HEK293 (cell line): ENCODE measurements at regions not wholly inside any gene's neighbourhood (a gene's known extent, or its start where the extent isn't known, plus 50 kb on each side); places are given as distances from the start of the nearest gene placed in this dataset.

ENCODE experiments used
- CTCF ChIA-PET: fragments of 350-600 bp; formaldehyde crosslinking; extraction: SDS; loops from one replicate; lab custom pipeline; 2021; ENCODE audit warnings: antibody characterized with exemption; lab: Yijun Ruan, JAX
- POLR2A ChIA-PET: fragments of 300-600 bp; formaldehyde crosslinking; extraction: SDS; loops from one replicate; lab custom pipeline; 2020; ENCODE audit warnings: antibody characterized with exemption, inconsistent platforms; lab: Yijun Ruan, JAX
- H3K27ac ChIP-seq: fragments of 200-500 bp; sonication (Bioruptor generic); 2 replicates; pipeline ENCODE4 v1.5.1; 2014; ENCODE audit warnings: low read depth, low read length, control low read depth, inconsistent platforms; ENCODE audit errors: extremely low read depth
- H3K36me3 ChIP-seq, 2 experiments: fragments of 200-500 bp in 1 of 2; sonication (Bioruptor generic) in 1 of 2; 1 replicate in 1 of 2; 2 replicates in 1 of 2; pipeline ENCODE4 v1.5.1; 2014 to 2017; ENCODE audit warnings: inconsistent platforms in 2 of 2, low read length in 2 of 2; ENCODE audit not compliant: control insufficient read depth in 2 of 2, insufficient read depth in 1 of 2
- H3K4me1 ChIP-seq: fragments of 200-500 bp; sonication (Bioruptor generic); 2 replicates; pipeline ENCODE4 v1.5.1; 2014; ENCODE audit warnings: mild to moderate bottlenecking, low read length, inconsistent platforms; ENCODE audit not compliant: control insufficient read depth, insufficient read depth
- H3K4me3 ChIP-seq: 2 replicates; pipeline ENCODE4 v1.5.1; 2011; ENCODE audit warnings: low read depth, mild to moderate bottlenecking, control low read depth, low read length, moderate library complexity
- H3K9me3 ChIP-seq: fragments of 200-500 bp; sonication (Bioruptor generic); 2 replicates; pipeline ENCODE4 v1.5.1; 2014; ENCODE audit warnings: low read depth, low read length, inconsistent platforms; ENCODE audit not compliant: control insufficient read depth, insufficient read depth
- BCL11B ChIP-seq: fragments of 450-650 bp; formaldehyde crosslinking; IDR thresholded peaks from 2 replicates; pipeline ENCODE4 v1.5.1; 2016; ENCODE audit warnings: low read depth, missing biosample characterization, missing genetic modification characterization
- GLI4 ChIP-seq: fragments of 450-650 bp; formaldehyde crosslinking; IDR thresholded peaks from 2 replicates; pipeline ENCODE4 v1.5.1; 2016; ENCODE audit warnings: missing biosample characterization, missing genetic modification characterization
- INSM2 ChIP-seq: fragments of 450-650 bp; formaldehyde crosslinking; IDR thresholded peaks from 2 replicates; pipeline ENCODE4 v1.5.1; 2016; ENCODE audit warnings: missing biosample characterization, missing genetic modification characterization
- PRDM2 ChIP-seq: fragments of 450-650 bp; formaldehyde crosslinking; IDR thresholded peaks from 2 replicates; pipeline ENCODE4 v1.5.1; 2016; ENCODE audit warnings: missing biosample characterization, missing genetic modification characterization, borderline replicate concordance
- TRIM28 ChIP-seq: IDR thresholded peaks from 2 replicates; pipeline ENCODE4 v1.6.1; 2011; ENCODE audit warnings: low read length, control low read depth, borderline replicate concordance
- ZBTB11 ChIP-seq: fragments of 450-650 bp; formaldehyde crosslinking; conservative IDR thresholded peaks from 2 replicates; pipeline ENCODE4 v1.5.1; 2016; ENCODE audit warnings: low read depth, missing biosample characterization, missing genetic modification characterization
- ZBTB21 ChIP-seq: fragments of 450-650 bp; formaldehyde crosslinking; IDR thresholded peaks from 2 replicates; pipeline ENCODE4 v1.5.1; 2017; ENCODE audit warnings: missing biosample characterization, missing genetic modification characterization
- ZFP37 ChIP-seq: fragments of 450-650 bp; formaldehyde crosslinking; IDR thresholded peaks from 2 replicates; pipeline ENCODE4 v1.5.1; 2016; ENCODE audit warnings: missing biosample characterization, missing genetic modification characterization
- ZFP69B ChIP-seq: fragments of 450-650 bp; formaldehyde crosslinking; IDR thresholded peaks from 2 replicates; pipeline ENCODE4 v1.5.1; 2016; ENCODE audit warnings: missing biosample characterization, missing genetic modification characterization
- ZNF114 ChIP-seq: fragments of 450-650 bp; formaldehyde crosslinking; IDR thresholded peaks from 2 replicates; pipeline ENCODE4 v1.5.0; 2017; ENCODE audit warnings: missing biosample characterization, missing genetic modification characterization
- ZNF138 ChIP-seq: fragments of 450-650 bp; formaldehyde crosslinking; IDR thresholded peaks from 2 replicates; pipeline ENCODE4 v1.5.1; 2016; ENCODE audit warnings: missing biosample characterization, missing genetic modification characterization, borderline replicate concordance
- ZNF140 ChIP-seq: fragments of 450-650 bp; formaldehyde crosslinking; IDR thresholded peaks from 2 replicates; pipeline ENCODE4 v1.5.1; 2016; ENCODE audit warnings: missing biosample characterization, missing genetic modification characterization
- ZNF239 ChIP-seq: fragments of 450-650 bp; formaldehyde crosslinking; IDR thresholded peaks from 2 replicates; pipeline ENCODE4 v1.5.1; 2016; ENCODE audit warnings: missing biosample characterization, missing genetic modification characterization
- ZNF302 ChIP-seq: fragments of 450-650 bp; formaldehyde crosslinking; IDR thresholded peaks from 2 replicates; pipeline ENCODE4 v1.5.1; 2016; ENCODE audit warnings: missing biosample characterization, missing genetic modification characterization, low read depth
- ZNF48 ChIP-seq: fragments of 450-650 bp; formaldehyde crosslinking; IDR thresholded peaks from 2 replicates; pipeline ENCODE4 v1.5.1; 2016; ENCODE audit warnings: missing biosample characterization, missing genetic modification characterization
- ZNF501 ChIP-seq: fragments of 450-650 bp; formaldehyde crosslinking; IDR thresholded peaks from 2 replicates; pipeline ENCODE4 v1.5.1; 2016; ENCODE audit warnings: missing biosample characterization, missing genetic modification characterization
- ZNF510 ChIP-seq: fragments of 450-650 bp; formaldehyde crosslinking; IDR thresholded peaks from 2 replicates; pipeline ENCODE4 v1.5.1; 2018; ENCODE audit warnings: mild to moderate bottlenecking, missing genetic modification characterization, missing biosample characterization; ENCODE audit not compliant: insufficient replicate concordance
- ZNF514 ChIP-seq: fragments of 450-650 bp; formaldehyde crosslinking; IDR thresholded peaks from 2 replicates; pipeline ENCODE4 v1.5.1; 2016; ENCODE audit warnings: missing biosample characterization, missing genetic modification characterization
- ZNF548 ChIP-seq: fragments of 450-650 bp; formaldehyde crosslinking; IDR thresholded peaks from 2 replicates; pipeline ENCODE4 v1.5.1; 2016; ENCODE audit warnings: missing biosample characterization, missing genetic modification characterization
- ZSCAN16 ChIP-seq: fragments of 450-650 bp; formaldehyde crosslinking; IDR thresholded peaks from 2 replicates; pipeline ENCODE4 v1.5.1; 2016; ENCODE audit warnings: missing biosample characterization, missing genetic modification characterization
- TF ChIP-seq, protein P1 (sequence below): fragments of 450-650 bp; formaldehyde crosslinking; IDR thresholded peaks from 2 replicates; pipeline ENCODE4 v1.5.1; 2017; ENCODE audit warnings: missing biosample characterization, mild to moderate bottlenecking, missing genetic modification characterization, moderate library complexity

DNA sequence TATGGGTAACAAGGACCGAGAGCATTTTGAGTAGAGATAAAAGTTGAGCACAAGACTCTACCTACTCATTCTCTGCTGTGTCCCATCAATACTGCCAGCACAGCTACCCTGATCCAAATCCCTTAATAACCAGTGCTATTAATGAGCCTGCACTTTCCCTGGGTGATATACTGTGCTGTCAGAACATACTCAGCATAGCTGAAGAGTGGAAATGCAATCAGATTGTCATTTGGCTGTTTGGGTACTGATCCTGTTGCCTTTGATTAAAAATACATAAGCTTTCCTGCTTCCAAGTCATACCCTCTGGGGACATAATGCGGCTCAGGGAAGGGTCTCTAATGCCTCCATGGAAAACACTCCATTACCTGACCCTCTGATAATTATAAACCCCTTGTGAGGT is 917.5 kb downstream of the SQOR start:
- Histone ChIP-seq H3K27ac (no peak overlapping the region), H3K4me1 (no peaks in the 10 kb centered on the region), H3K36me3 (no peaks in the 10 kb centered on the region), H3K4me3 (no peak overlapping the region), H3K9me3 (no peaks in the 10 kb centered on the region)
- no peak for TF ChIP-seq ZNF114 (tag by site-specific recombination)
- TF ChIP-seq BCL11B (tag by site-specific recombination) = no peak
- no peak for TF ChIP-seq ZNF501 (tag by site-specific recombination)
- no peak for TF ChIP-seq ZNF548
- TF ChIP-seq ZNF48 = no peak
- no peak for TF ChIP-seq ZNF138 (tag by site-specific recombination)
- TF ChIP-seq ZSCAN16 (tag by site-specific recombination) = no peak
- ChIA-PET CTCF (no interaction called here), POLR2A (no interaction called here)

DNA sequence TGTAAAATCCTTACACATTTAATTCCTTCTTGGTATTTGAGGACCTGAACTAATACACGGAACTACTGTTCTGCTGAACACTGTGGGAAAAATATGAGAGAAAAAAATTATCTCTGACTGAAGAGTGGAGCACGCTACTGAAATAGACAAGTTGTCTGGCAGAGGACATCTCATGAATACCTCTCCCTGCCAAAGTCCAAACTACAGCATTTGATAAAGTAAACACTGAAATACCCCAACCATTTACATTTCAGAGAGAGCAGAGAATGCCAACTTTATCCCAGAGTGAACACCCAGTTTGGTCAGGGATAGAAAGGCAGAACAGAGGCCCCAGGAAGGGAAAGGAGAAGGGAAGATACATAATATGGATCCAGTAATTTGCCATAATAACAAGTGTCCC is 920.7 kb downstream of the SQOR start:
- TF ChIP-seq TRIM28 = no peak
- no peak for TF ChIP-seq ZFP37 (tag by site-specific recombination)
- TF ChIP-seq ZNF514 (tag by site-specific recombination) = no peak
- TF ChIP-seq, protein P1, sequence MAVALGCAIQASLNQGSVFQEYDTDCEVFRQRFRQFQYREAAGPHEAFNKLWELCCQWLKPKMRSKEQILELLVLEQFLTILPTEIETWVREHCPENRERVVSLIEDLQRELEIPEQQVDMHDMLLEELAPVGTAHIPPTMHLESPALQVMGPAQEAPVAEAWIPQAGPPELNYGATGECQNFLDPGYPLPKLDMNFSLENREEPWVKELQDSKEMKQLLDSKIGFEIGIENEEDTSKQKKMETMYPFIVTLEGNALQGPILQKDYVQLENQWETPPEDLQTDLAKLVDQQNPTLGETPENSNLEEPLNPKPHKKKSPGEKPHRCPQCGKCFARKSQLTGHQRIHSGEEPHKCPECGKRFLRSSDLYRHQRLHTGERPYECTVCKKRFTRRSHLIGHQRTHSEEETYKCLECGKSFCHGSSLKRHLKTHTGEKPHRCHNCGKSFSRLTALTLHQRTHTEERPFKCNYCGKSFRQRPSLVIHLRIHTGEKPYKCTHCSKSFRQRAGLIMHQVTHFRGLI (tag by site-specific recombination) = no peak
- TF ChIP-seq ZNF510 (tag by site-specific recombination) = no peak
- TF ChIP-seq ZBTB11 (tag by site-specific recombination) = no peak
- no peak for TF ChIP-seq INSM2 (tag by site-specific recombination)
- TF ChIP-seq ZNF302 (tag by site-specific recombination) = no peak
- H3K36me3 ChIP-seq = no peaks in the 10 kb centered on the region
- no peak overlapping the region for H3K27ac ChIP-seq
- H3K4me1 ChIP-seq = no peaks in the 10 kb centered on the region
- no peak overlapping the region for H3K4me3 ChIP-seq
- ChIA-PET POLR2A (no interaction called here), CTCF (no interaction called here)
- no peaks in the 10 kb centered on the region for H3K9me3 ChIP-seq

DNA sequence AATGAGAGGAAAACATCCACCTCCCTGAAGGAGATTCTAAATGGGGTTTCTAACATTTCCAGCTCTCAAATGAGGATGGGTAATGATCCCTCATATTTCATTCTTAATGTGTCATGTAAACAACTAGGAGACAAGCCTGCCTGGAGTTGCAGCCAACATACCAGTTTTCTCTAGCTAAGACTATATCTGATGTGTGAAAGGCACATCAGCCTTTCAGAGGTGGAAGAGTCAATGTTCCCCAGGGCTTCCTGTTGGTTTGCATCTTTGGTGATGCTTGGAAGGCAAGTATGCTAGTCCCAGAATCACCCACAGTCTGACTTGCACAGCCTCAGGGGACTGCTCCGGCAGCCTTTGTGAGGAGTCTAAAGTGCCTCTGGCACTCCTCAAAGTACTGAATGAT is 921.2 kb downstream of the SQOR start:
- no peaks in the 10 kb centered on the region for H3K4me1 ChIP-seq
- H3K4me3 ChIP-seq = no peak overlapping the region
- no peaks in the 10 kb centered on the region for H3K9me3 ChIP-seq
- CTCF ChIA-PET = no interaction called here
- no peak overlapping the region for H3K27ac ChIP-seq
- POLR2A ChIA-PET = no interaction called here
- no peaks in the 10 kb centered on the region for H3K36me3 ChIP-seq
- TF ChIP-seq GLI4 (no peak), ZNF239 (tag by site-specific recombination) (no peak), ZNF140 (no peak), ZFP69B (tag by site-specific recombination) (no peak), ZNF138 (tag by site-specific recombination) (no peak), ZBTB21 (tag by site-specific recombination) (no peak), PRDM2 (tag by site-specific recombination) (no peak)
